GM18907 (cell line): ENCODE measurements at regions not wholly inside any gene's neighbourhood (a gene's known extent, or its start where the extent isn't known, plus 50 kb on each side); places are given as distances from the start of the nearest gene placed in this dataset.
"Not testable (repeated sequence)": the region's sequence is repeated elsewhere in the genome, so short reads cannot be mapped to it uniquely, and the experiment has no call there.

ENCODE experiments used
- ATAC-seq: cut with Tn5 transposase; IDR thresholded peaks from one replicate; pipeline ENCODE4 v1.9.1; 2021; ENCODE audit warnings: mild to moderate bottlenecking, moderate library complexity; ENCODE audit not compliant: unreplicated experiment

- ATAC-seq, result no peak
Measured at GRCh38 chr1:229907884-229908638, 159.0 kb upstream of the GALNT2 start.

GRCh38 chr1:229908689-229909088 is 158.3 kb upstream of the GALNT2 start:
- ATAC-seq, result no peak

- ATAC-seq, result no peak
Measured at GRCh38 chr1:229913489-229913888, 153.5 kb upstream of the GALNT2 start.

- not testable (repeated sequence) for ATAC-seq
Measured at GRCh38 chr1:229919488-229919887, 147.6 kb upstream of the GALNT2 start.

GRCh38 chr1:229920683-229921082 is 146.4 kb upstream of the GALNT2 start:
- ATAC-seq, result no peak

- ATAC-seq, result no peak
Measured at GRCh38 chr1:229922249-229922648, 144.8 kb upstream of the GALNT2 start.

GRCh38 chr1:229924639-229925038 is 142.4 kb upstream of the GALNT2 start:
- no peak for ATAC-seq

- no peak for ATAC-seq
Measured at GRCh38 chr1:229928767-229929166, 138.3 kb upstream of the GALNT2 start.

GRCh38 chr1:229931751-229932150 is 135.3 kb upstream of the GALNT2 start:
- ATAC-seq, result not testable (repeated sequence)

GRCh38 chr1:229935157-229935556 is 131.9 kb upstream of the GALNT2 start:
- not testable (repeated sequence) for ATAC-seq

GRCh38 chr1:229938551-229938950 is 128.5 kb upstream of the GALNT2 start:
- ATAC-seq, result no peak

- no peak for ATAC-seq
Measured at GRCh38 chr1:229940684-229941083, 126.4 kb upstream of the GALNT2 start.

GRCh38 chr1:229941160-229941559 is 125.9 kb upstream of the GALNT2 start:
- ATAC-seq, result no peak

GRCh38 chr1:229941831-229942230 is 125.2 kb upstream of the GALNT2 start:
- no peak for ATAC-seq

- no peak for ATAC-seq
Measured at GRCh38 chr1:229942501-229942900, 124.5 kb upstream of the GALNT2 start.

GRCh38 chr1:229943148-229943714 is 123.8 kb upstream of the GALNT2 start:
- no peak for ATAC-seq

- ATAC-seq, result no peak
Measured at GRCh38 chr1:229943988-229944743, 122.9 kb upstream of the GALNT2 start.

GRCh38 chr1:229945795-229946194 is 121.2 kb upstream of the GALNT2 start:
- no peak for ATAC-seq

- ATAC-seq, result no peak
Measured at GRCh38 chr1:229947968-229948367, 119.1 kb upstream of the GALNT2 start.

GRCh38 chr1:229948438-229948837 is 118.6 kb upstream of the GALNT2 start:
- ATAC-seq, result no peak

GRCh38 chr1:229949500-229949899 is 117.5 kb upstream of the GALNT2 start:
- no peak for ATAC-seq

GRCh38 chr1:229950020-229950419 is 117.0 kb upstream of the GALNT2 start:
- no peak for ATAC-seq
